ENCODE measurements at regions not wholly inside any gene's neighbourhood (a gene's known extent, or its start where the extent isn't known, plus 50 kb on each side); places are given as distances from the start of the nearest gene placed in this dataset.
"Not testable (repeated sequence)": the region's sequence is repeated elsewhere in the genome, so short reads cannot be mapped to it uniquely, and the experiment has no call there.

- peak; percentile 16 to 41 for DNase-seq
- Histone ChIP-seq H3K4me3 (no peak overlapping the region), H3K4me1 (peaks cover 15% of the 10 kb centered on the region), H3K27me3 (no peaks in the 10 kb centered on the region), H3K9me3 (replicated peaks) (0 out of 2 replicates have a peak, but pooled peaks cover 3% of the 10 kb centered on the region), H3K36me3 (no peaks in the 10 kb centered on the region), H3K27ac (no peak overlapping the region)
Observed at GRCh38 chrX:111041018-111041462, 55.0 kb upstream of the PAK3 start.

GRCh38 chrX:111040377-111041017 is 55.5 kb upstream of the PAK3 start:
- Histone ChIP-seq H3K4me1 (peaks cover 20% of the 10 kb centered on the region), H3K27me3 (no peaks in the 10 kb centered on the region), H3K27ac (no peak overlapping the region), H3K9me3 (replicated peaks) (0 out of 2 replicates have a peak, but pooled peaks cover 3% of the 10 kb centered on the region), H3K4me3 (no peak overlapping the region), H3K36me3 (no peaks in the 10 kb centered on the region)
- no peak for DNase-seq

- H3K4me3 ChIP-seq: no peak overlapping the region
- H3K27ac ChIP-seq: no peak overlapping the region
- peaks cover 26% of the 10 kb centered on the region for H3K4me1 ChIP-seq
- no peaks in the 10 kb centered on the region for H3K36me3 ChIP-seq
- H3K9me3 ChIP-seq (replicated peaks): 0 out of 2 replicates have a peak, but pooled peaks cover 3% of the 10 kb centered on the region
- no peaks in the 10 kb centered on the region for H3K27me3 ChIP-seq
- no peak for DNase-seq
Observed at GRCh38 chrX:111039606-111040005, 56.4 kb upstream of the PAK3 start.

GRCh38 chrX:111035991-111036390 is 60.0 kb upstream of the PAK3 start:
- H3K36me3 ChIP-seq: no peaks in the 10 kb centered on the region
- H3K4me3 ChIP-seq: no peak overlapping the region
- peak overlapping the region; percentile 45 for H3K27ac ChIP-seq
- peaks cover 28% of the 10 kb centered on the region for H3K4me1 ChIP-seq
- H3K27me3 ChIP-seq: no peaks in the 10 kb centered on the region
- DNase-seq: peak; percentile 62 to 84
- H3K9me3 ChIP-seq (replicated peaks): 0 out of 2 replicates have a peak, but pooled peaks cover 3% of the 10 kb centered on the region

- peak; percentile 35 to 77 for DNase-seq
- H3K4me1 ChIP-seq: peaks cover 24% of the 10 kb centered on the region
- peak overlapping the region; percentile 45 for H3K27ac ChIP-seq
- H3K4me3 ChIP-seq: no peak overlapping the region
- no peaks in the 10 kb centered on the region for H3K27me3 ChIP-seq
- H3K9me3 ChIP-seq (replicated peaks): 0 out of 2 replicates have a peak, but pooled peaks cover 3% of the 10 kb centered on the region
- H3K36me3 ChIP-seq: no peaks in the 10 kb centered on the region
Observed at GRCh38 chrX:111035256-111035655, 60.7 kb upstream of the PAK3 start.

- not testable (repeated sequence) for H3K4me3 ChIP-seq
Observed at GRCh38 chrX:111022998-111023397, 73.0 kb upstream of the PAK3 start.

GRCh38 chrX:111020283-111020682 is 75.7 kb upstream of the PAK3 start:
- H3K36me3 ChIP-seq: no peaks in the 10 kb centered on the region
- no peak overlapping the region for H3K4me3 ChIP-seq
- DNase-seq: no peak
- H3K9me3 ChIP-seq (replicated peaks): peaks cover 9% of the 10 kb centered on the region; the same call in 1 of the 2 replicates
- no peaks in the 10 kb centered on the region for H3K27me3 ChIP-seq
- H3K4me1 ChIP-seq: no peaks in the 10 kb centered on the region
- H3K27ac ChIP-seq: no peak overlapping the region

More at GRCh38 chrX:111022998-111023397, 73.0 kb upstream of the PAK3 start:
- not testable (repeated sequence) for H3K27ac ChIP-seq; H3K36me3 ChIP-seq; DNase-seq; H3K27me3 ChIP-seq; H3K4me1 ChIP-seq; H3K9me3 ChIP-seq (replicated peaks)

- H3K36me3 ChIP-seq: no peaks in the 10 kb centered on the region
- DNase-seq: no peak
- no peak overlapping the region for H3K4me3 ChIP-seq
- no peaks in the 10 kb centered on the region for H3K9me3 ChIP-seq (replicated peaks)
- no peak overlapping the region for H3K27ac ChIP-seq
- H3K27me3 ChIP-seq: no peaks in the 10 kb centered on the region
- H3K4me1 ChIP-seq: peaks cover 22% of the 10 kb centered on the region
Observed at GRCh38 chrX:111013778-111014455, 82.1 kb upstream of the PAK3 start.

- no peaks in the 10 kb centered on the region for H3K9me3 ChIP-seq (replicated peaks)
- peaks cover 22% of the 10 kb centered on the region for H3K4me1 ChIP-seq
- no peaks in the 10 kb centered on the region for H3K27me3 ChIP-seq
- no peaks in the 10 kb centered on the region for H3K36me3 ChIP-seq
- H3K4me3 ChIP-seq: no peak overlapping the region
- peak overlapping the region; percentile 39 for H3K27ac ChIP-seq
- peak; percentile 19 to 71 for DNase-seq
Observed at GRCh38 chrX:111010111-111010510, 85.9 kb upstream of the PAK3 start.

- H3K36me3 ChIP-seq: no peaks in the 10 kb centered on the region
- no peak overlapping the region for H3K4me3 ChIP-seq
- H3K9me3 ChIP-seq (replicated peaks): no peaks in the 10 kb centered on the region
- no peaks in the 10 kb centered on the region for H3K27me3 ChIP-seq
- H3K4me1 ChIP-seq: peaks cover 22% of the 10 kb centered on the region
- no peak for DNase-seq
- H3K27ac ChIP-seq: peak overlapping the region; percentile 39
Observed at GRCh38 chrX:111009256-111009655, 86.7 kb upstream of the PAK3 start.

GRCh38 chrX:111008126-111008525 is 87.9 kb upstream of the PAK3 start:
- no peak overlapping the region for H3K4me3 ChIP-seq
- no peak overlapping the region for H3K27ac ChIP-seq
- no peaks in the 10 kb centered on the region for H3K9me3 ChIP-seq (replicated peaks)
- H3K27me3 ChIP-seq: no peaks in the 10 kb centered on the region
- no peaks in the 10 kb centered on the region for H3K36me3 ChIP-seq
- peaks cover 22% of the 10 kb centered on the region for H3K4me1 ChIP-seq
- DNase-seq: no peak

- H3K4me1 ChIP-seq: peaks cover 22% of the 10 kb centered on the region
- H3K9me3 ChIP-seq (replicated peaks): no peaks in the 10 kb centered on the region
- H3K36me3 ChIP-seq: no peaks in the 10 kb centered on the region
- H3K27ac ChIP-seq: no peak overlapping the region
- no peaks in the 10 kb centered on the region for H3K27me3 ChIP-seq
- no peak overlapping the region for H3K4me3 ChIP-seq
- no peak for DNase-seq
Observed at GRCh38 chrX:111007238-111007637, 88.8 kb upstream of the PAK3 start.

GRCh38 chrX:111006116-111006515 is 89.9 kb upstream of the PAK3 start:
- Histone ChIP-seq H3K4me1 (peaks cover 21% of the 10 kb centered on the region), H3K27me3 (no peaks in the 10 kb centered on the region), H3K9me3 (replicated peaks) (no peaks in the 10 kb centered on the region), H3K27ac (no peak overlapping the region), H3K4me3 (no peak overlapping the region), H3K36me3 (no peaks in the 10 kb centered on the region)
- no peak for DNase-seq

- DNase-seq: no peak
- Histone ChIP-seq H3K36me3 (no peaks in the 10 kb centered on the region), H3K4me3 (no peak overlapping the region), H3K4me1 (peaks cover 12% of the 10 kb centered on the region), H3K27ac (no peak overlapping the region), H3K9me3 (replicated peaks) (no peaks in the 10 kb centered on the region), H3K27me3 (no peaks in the 10 kb centered on the region)
Observed at GRCh38 chrX:111005166-111005565, 90.8 kb upstream of the PAK3 start.

GRCh38 chrX:111003118-111003517 is 92.9 kb upstream of the PAK3 start:
- H3K27ac ChIP-seq: no peak overlapping the region
- no peak for DNase-seq
- no peaks in the 10 kb centered on the region for H3K36me3 ChIP-seq
- no peak overlapping the region for H3K4me3 ChIP-seq
- no peaks in the 10 kb centered on the region for H3K9me3 ChIP-seq (replicated peaks)
- H3K27me3 ChIP-seq: no peaks in the 10 kb centered on the region
- H3K4me1 ChIP-seq: no peaks in the 10 kb centered on the region

All from SJCRH30 (cell line).